Osteocyte (in vitro differentiated cells): ENCODE measurements at regions not wholly inside any gene's neighbourhood (a gene's known extent, or its start where the extent isn't known, plus 50 kb on each side); places are given as distances from the start of the nearest gene placed in this dataset.
A peak's percentile ranks its signal among the peaks of the same experiment; 100 is the strongest.

Source experiments
- DNase-seq: peaks from one replicate; pipeline ENCODE4 v3.0.0; 2021; ENCODE audit warnings: mixed read lengths; ENCODE audit not compliant: unreplicated experiment; ENCODE audit errors: extremely low spot score
- H3K27ac Mint-ChIP-seq: one replicate; pipeline ENCODE4 v1.8.0; 2021; ENCODE audit warnings: mild to moderate bottlenecking, mixed read lengths; ENCODE audit not compliant: unreplicated experiment
- H3K27me3 Mint-ChIP-seq: one replicate; pipeline ENCODE4 v1.8.0; 2021; ENCODE audit warnings: mixed read lengths; ENCODE audit not compliant: unreplicated experiment
- H3K36me3 Mint-ChIP-seq: one replicate; pipeline ENCODE4 v1.8.0; 2021; ENCODE audit warnings: mixed read lengths; ENCODE audit not compliant: unreplicated experiment
- H3K4me1 Mint-ChIP-seq: one replicate; pipeline ENCODE4 v1.8.0; 2021; ENCODE audit warnings: mixed read lengths; ENCODE audit not compliant: unreplicated experiment
- H3K4me3 Mint-ChIP-seq: one replicate; pipeline ENCODE4 v1.8.0; 2021; ENCODE audit warnings: mild to moderate bottlenecking, moderate library complexity, mixed read lengths; ENCODE audit not compliant: unreplicated experiment
- H3K9me3 Mint-ChIP-seq: one replicate; pipeline ENCODE4 v1.8.0; 2021; ENCODE audit warnings: mixed read lengths; ENCODE audit not compliant: unreplicated experiment
- CTCF ChIP-seq: fragments of 200-600 bp; sonication (generic); IDR thresholded peaks from 2 replicates; pipeline ENCODE4 v1.5.0; 2021; ENCODE audit warnings: antibody characterized with exemption, mild to moderate bottlenecking, moderate library complexity

- Mint-ChIP-seq H3K4me3 (no peak overlapping the region), H3K27me3 (no peaks in the 10 kb centered on the region), H3K27ac (no peak overlapping the region), H3K36me3 (no peaks in the 10 kb centered on the region), H3K4me1 (peaks cover 28% of the 10 kb centered on the region), H3K9me3 (peaks cover 3% of the 10 kb centered on the region)
- DNase-seq, result no peak
- no peak for TF ChIP-seq CTCF
Measured at GRCh38 chr15:36434177-36434576, 145.2 kb upstream of the CDIN1 start.

- Mint-ChIP-seq H3K27ac (no peak overlapping the region), H3K27me3 (no peaks in the 10 kb centered on the region), H3K4me1 (peaks cover 2% of the 10 kb centered on the region), H3K4me3 (no peak overlapping the region), H3K36me3 (no peaks in the 10 kb centered on the region), H3K9me3 (no peaks in the 10 kb centered on the region)
- TF ChIP-seq CTCF, result no peak
- no peak for DNase-seq
Measured at GRCh38 chr15:36438499-36438898, 140.9 kb upstream of the CDIN1 start.

GRCh38 chr15:36447373-36447772, 132.1 kb upstream of the CDIN1 start:
- DNase-seq, result no peak
- Mint-ChIP-seq H3K36me3 (no peaks in the 10 kb centered on the region), H3K4me1 (peaks cover 50% of the 10 kb centered on the region), H3K4me3 (no peak overlapping the region), H3K9me3 (no peaks in the 10 kb centered on the region), H3K27ac (no peak overlapping the region), H3K27me3 (no peaks in the 10 kb centered on the region)
- no peak for TF ChIP-seq CTCF

- H3K27ac Mint-ChIP-seq, result no peak overlapping the region
- H3K27me3 Mint-ChIP-seq, result no peaks in the 10 kb centered on the region
- DNase-seq, result no peak
- H3K36me3 Mint-ChIP-seq, result no peaks in the 10 kb centered on the region
- peaks cover 48% of the 10 kb centered on the region for H3K4me1 Mint-ChIP-seq
- no peaks in the 10 kb centered on the region for H3K9me3 Mint-ChIP-seq
- H3K4me3 Mint-ChIP-seq, result no peak overlapping the region
- TF ChIP-seq CTCF, result no peak
Measured at GRCh38 chr15:36448418-36448817, 131.0 kb upstream of the CDIN1 start.

- Mint-ChIP-seq H3K27me3 (no peaks in the 10 kb centered on the region), H3K36me3 (no peaks in the 10 kb centered on the region), H3K27ac (peak overlapping the region; percentile 16), H3K4me3 (no peak overlapping the region), H3K4me1 (peaks cover 44% of the 10 kb centered on the region), H3K9me3 (no peaks in the 10 kb centered on the region)
- DNase-seq, result no peak
- no peak for TF ChIP-seq CTCF
Measured at GRCh38 chr15:36449084-36449661, 130.3 kb upstream of the CDIN1 start.
